ENCODE measurements at regions not wholly inside any gene's neighbourhood (a gene's known extent, or its start where the extent isn't known, plus 50 kb on each side); places are given as distances from the start of the nearest gene placed in this dataset.

- Histone ChIP-seq H3K27me3 (ENCODE audit: insufficient read depth, low read depth, low read length) (no peaks in the 10 kb centered on the region), H3K27ac (ENCODE audit: low read length) (no peak overlapping the region), H3K36me3 (ENCODE audit: insufficient read depth, low read length) (no peaks in the 10 kb centered on the region), H3K9ac (ENCODE audit: low read length) (no peak overlapping the region), H3F3A (ENCODE audit: insufficient read depth, low read length, poor library complexity, severe bottlenecking) (no peaks in the 10 kb centered on the region), H3K4me3 (ENCODE audit: low read length) (no peak overlapping the region), H3K9me2 (ENCODE audit: insufficient read depth, low read length) (no peaks in the 10 kb centered on the region), H3K4me2 (ENCODE audit: low read length) (no peak overlapping the region), H3K79me2 (replicated peaks; ENCODE audit: insufficient read depth, low read length) (no peaks in the 10 kb centered on the region), H4K20me1 (ENCODE audit: insufficient read depth) (no peaks in the 10 kb centered on the region), H3K9me3 (ENCODE audit: low read length) (no peaks in the 10 kb centered on the region), H2AFZ (ENCODE audit: low read depth, low read length) (no peak overlapping the region)
- TF ChIP-seq EP300 (conservative IDR thresholded peaks at IDR 0.05; ENCODE audit: poor library complexity, severe bottlenecking), result no peak
- TF ChIP-seq RAD21 (conservative IDR thresholded peaks at IDR 0.05), result no peak
- TF ChIP-seq SMC3 (conservative IDR thresholded peaks at IDR 0.05; ENCODE audit: poor library complexity), result no peak
- TF ChIP-seq EZH2 (IDR thresholded peaks at IDR 0.05; ENCODE audit: borderline replicate concordance, insufficient read depth, low read length, poor library complexity, severe bottlenecking), result no peak
- TF ChIP-seq MXI1 (conservative IDR thresholded peaks at IDR 0.05; ENCODE audit: poor library complexity, severe bottlenecking), result no peak
- TF ChIP-seq TAF1 (IDR thresholded peaks at IDR 0.05; ENCODE audit: low read depth), result no peak
- no peak for TF ChIP-seq POLR2AphosphoS5 (IDR thresholded peaks at IDR 0.05)
- TF ChIP-seq REST (IDR thresholded peaks at IDR 0.05; ENCODE audit: borderline replicate concordance), result no peak
- no peak for TF ChIP-seq CTCF (IDR thresholded peaks at IDR 0.05; ENCODE audit: poor library complexity, severe bottlenecking)
Measured at GRCh38 chr14:71429902-71430301, 502.3 kb upstream of the RGS6 start.

- Histone ChIP-seq H3K36me3 (ENCODE audit: insufficient read depth, low read length) (no peaks in the 10 kb centered on the region), H3K27ac (ENCODE audit: low read length) (no peak overlapping the region), H3K27me3 (ENCODE audit: insufficient read depth, low read depth, low read length) (no peaks in the 10 kb centered on the region), H2AFZ (ENCODE audit: low read depth, low read length) (no peak overlapping the region), H3K9me3 (ENCODE audit: low read length) (no peaks in the 10 kb centered on the region), H3K9me2 (ENCODE audit: insufficient read depth, low read length) (no peaks in the 10 kb centered on the region), H3K9ac (ENCODE audit: low read length) (no peak overlapping the region), H3K4me3 (ENCODE audit: low read length) (no peak overlapping the region), H4K20me1 (ENCODE audit: insufficient read depth) (no peaks in the 10 kb centered on the region), H3K4me2 (ENCODE audit: low read length) (no peak overlapping the region), H3F3A (ENCODE audit: insufficient read depth, low read length, poor library complexity, severe bottlenecking) (no peaks in the 10 kb centered on the region), H3K79me2 (replicated peaks; ENCODE audit: insufficient read depth, low read length) (no peaks in the 10 kb centered on the region)
- TF ChIP-seq MXI1 (conservative IDR thresholded peaks at IDR 0.05; ENCODE audit: poor library complexity, severe bottlenecking) (no peak), EZH2 (IDR thresholded peaks at IDR 0.05; ENCODE audit: borderline replicate concordance, insufficient read depth, low read length, poor library complexity, severe bottlenecking) (no peak), RAD21 (conservative IDR thresholded peaks at IDR 0.05) (no peak), POLR2AphosphoS5 (IDR thresholded peaks at IDR 0.05) (no peak), SMC3 (conservative IDR thresholded peaks at IDR 0.05; ENCODE audit: poor library complexity) (no peak), TAF1 (IDR thresholded peaks at IDR 0.05; ENCODE audit: low read depth) (no peak), CTCF (IDR thresholded peaks at IDR 0.05; ENCODE audit: poor library complexity, severe bottlenecking) (no peak), REST (IDR thresholded peaks at IDR 0.05; ENCODE audit: borderline replicate concordance) (no peak)
Measured at GRCh38 chr14:71430321-71430677, 501.9 kb upstream of the RGS6 start.
